ENCODE measurements at regions not wholly inside any gene's neighbourhood (a gene's known extent, or its start where the extent isn't known, plus 50 kb on each side); places are given as distances from the start of the nearest gene placed in this dataset.

DNA sequence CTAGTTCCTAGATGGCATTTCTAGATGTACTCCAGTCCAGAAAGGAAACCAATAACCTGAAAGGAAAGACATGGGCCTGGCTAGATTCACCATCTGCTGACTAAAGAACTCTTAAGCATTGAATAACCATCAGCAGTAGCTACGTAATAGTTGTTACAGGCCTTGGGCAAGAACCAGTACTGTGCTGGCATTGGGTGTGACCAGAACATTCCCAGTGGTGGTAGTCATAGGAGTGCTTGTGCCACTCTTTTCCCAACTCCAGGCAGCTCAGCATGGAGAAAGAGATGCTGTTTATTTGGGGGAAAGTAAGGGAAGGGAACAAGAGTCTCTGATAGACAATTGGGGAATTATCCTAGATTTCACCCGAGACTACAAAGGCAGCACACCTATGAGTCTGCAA, 333.3 kb downstream of the SLC16A7 start:
- DNase-seq = no peak

DNA sequence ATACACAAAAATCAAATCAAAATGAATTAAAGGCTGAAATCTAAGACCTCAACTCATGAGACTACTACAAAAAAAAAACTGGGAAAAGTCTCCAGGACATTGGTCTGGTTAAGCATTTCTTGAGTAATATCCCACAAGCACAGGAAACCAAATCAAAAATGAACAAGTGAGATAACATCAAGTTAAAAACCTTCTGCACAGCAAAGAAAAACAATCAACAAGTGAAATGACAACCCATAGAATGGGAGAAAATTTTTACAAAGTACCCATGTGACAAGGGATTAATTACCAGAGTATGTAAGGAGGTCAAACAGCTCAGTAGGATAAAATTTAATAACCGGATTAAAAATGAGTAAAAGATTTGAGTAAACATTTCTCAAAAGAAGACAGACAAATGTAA, 338.7 kb downstream of the SLC16A7 start:
- DNase-seq = no peak

DNA sequence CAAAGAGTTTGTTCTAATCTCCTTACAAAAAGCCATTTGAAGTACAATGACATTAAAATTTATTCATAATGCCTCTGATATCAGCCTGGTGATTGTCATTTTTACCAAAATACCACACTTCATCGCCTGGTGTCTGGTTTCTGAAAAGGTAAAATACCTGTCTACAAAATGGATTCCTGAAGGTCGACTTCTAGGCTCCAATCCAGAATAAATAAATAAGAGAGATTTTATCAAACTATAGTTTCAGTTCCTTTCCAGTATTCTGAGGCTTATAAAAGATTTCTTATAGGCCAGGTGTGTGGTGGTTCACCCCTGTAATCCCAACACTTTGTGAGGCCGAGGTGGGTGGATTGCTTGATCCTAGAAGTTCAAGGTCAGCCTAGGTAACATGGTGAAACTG, 340.7 kb downstream of the SLC16A7 start:
- no peak for DNase-seq

DNA sequence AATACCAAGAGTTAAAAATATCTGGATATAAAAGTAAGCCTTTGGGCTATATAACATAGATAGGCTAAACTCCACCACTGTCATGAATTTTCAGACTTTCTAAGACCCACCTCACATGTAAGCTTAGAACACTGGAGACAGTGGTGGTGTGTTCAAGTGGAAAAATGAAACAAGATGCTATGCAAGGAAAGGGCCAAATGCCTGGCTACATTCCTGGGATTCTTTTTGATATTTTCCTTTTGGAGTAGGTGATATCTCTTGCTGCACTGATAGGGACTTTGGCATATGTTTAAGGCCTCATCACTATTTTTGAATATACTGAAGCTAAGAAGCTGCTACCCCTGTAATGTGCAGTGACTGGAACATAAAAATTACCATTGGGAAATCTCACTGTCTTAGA, 341.3 kb downstream of the SLC16A7 start:
- DNase-seq = no peak

DNA sequence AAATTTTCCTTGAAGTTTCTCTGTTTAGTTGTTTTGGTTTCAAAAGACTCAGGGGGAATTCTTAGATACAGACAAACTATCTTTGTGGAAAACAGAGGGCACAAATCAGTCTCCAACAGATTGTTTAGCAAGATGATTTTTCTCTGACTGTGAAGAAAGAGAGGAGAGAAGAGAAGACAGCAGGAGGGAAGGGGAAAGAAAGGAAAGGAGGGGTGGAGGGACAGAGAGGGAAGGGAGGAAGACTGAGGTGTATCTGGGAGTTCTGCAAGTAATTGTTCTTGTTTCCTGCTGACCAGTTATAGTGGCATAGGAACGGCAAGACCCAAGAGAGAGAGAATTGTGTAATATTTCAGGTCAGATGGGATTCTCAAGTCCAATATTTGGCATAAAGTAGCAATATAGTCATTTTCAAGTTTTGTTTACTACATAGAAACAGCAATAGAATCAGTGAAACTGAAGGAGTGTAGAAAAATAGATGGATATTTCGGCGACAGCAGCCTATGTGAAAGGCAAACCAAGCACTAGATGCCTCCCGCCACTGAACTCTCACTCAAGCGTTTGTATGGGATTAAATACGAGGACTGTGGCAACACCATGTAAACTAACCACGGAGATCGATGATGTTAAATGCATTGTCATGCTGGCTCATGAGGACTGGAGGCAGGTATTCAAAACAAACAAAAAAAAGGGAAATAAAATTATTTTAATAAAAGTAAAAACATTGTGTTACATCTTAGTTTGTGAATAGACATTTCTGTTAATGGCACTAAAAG, 342.5 kb downstream of the SLC16A7 start:
- DNase-seq = no peak

DNA sequence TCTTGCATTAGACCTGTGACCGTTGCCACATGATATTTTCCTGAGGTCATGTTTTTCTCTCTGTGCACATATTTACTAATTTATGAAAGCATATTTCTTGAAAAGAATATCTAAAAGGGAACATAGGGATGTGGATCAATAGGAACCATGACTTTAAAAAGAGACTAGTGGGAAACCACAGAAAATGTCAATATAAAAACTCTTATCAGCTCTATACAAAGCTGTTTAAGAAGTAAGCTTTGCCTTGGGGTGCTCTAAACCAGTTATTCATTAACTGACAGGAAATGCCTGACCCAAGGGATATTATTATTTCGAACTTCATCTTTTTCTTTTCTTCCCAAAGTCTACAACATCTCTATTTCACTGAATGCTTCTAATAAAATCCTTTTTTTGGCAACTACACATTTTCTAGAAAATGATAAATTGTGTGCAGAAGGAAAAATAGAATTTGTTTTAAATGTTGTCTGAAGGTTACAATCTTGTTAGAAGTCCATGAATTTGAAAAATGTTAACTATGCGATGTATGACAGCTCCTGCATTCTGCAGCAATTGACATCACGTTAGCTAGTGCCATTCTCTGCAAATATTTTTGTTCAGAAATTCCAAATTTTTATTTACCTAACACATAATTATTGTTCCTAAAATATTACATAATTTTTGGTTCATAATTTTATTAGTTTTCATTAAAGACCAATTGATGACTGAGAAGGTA, 345.0 kb downstream of the SLC16A7 start:
- DNase-seq = no peak

DNA sequence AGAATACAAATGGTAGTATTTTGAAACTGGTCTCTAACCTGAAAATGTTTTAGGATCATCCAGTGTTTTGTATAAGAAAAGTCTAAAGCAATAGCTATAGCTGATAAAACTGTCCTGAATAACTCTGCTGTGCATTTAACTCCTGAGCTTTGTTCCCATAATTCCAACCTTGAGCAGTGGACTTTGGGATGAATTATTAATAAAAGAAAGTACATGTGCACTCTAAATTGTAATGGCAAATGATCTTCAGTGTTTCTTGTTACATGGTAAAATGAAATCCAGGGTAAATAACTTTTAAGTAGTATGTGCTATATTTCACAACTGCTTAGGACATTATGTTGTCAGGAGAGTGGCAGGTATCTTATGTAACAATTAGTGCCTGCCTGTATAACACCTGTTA, 345.6 kb downstream of the SLC16A7 start:
- DNase-seq = no peak

DNA sequence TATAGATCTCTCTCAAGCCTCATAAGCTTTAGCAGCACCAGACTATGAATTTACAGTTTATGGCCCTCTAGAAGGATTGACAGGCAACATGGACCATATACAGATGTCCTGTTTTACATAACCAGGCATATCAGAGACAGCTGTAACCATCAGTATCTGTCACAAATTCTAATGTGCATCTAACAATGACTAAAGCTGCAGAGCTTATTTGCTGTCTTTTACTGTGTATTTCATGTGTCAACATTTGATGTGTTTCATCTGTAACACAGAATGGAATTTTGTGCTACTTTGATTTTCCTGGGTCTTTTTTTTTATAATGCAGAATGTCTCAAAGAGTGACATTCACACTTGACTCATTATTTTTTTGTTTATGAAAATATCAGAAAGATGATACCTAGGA, 348.3 kb downstream of the SLC16A7 start:
- DNase-seq = no peak

DNA sequence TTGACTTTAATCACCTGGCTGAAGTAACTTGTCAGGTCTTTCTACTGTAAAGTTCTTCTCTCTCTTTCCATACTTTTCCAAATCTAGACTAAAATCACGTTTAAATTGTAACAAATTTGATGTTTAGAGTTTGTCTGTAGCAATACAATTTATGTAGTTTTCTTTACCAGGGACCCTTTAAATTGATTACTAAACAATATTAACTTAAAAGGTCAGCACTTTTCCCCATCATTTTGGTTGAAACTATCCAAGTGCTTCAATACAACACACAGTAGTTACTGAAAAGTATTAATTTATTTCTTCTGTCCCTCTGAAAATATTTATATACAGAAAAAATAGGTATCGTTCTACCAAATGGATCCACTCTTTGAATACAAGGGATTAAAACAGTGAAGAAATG, 350.8 kb downstream of the SLC16A7 start:
- DNase-seq = no peak

DNA sequence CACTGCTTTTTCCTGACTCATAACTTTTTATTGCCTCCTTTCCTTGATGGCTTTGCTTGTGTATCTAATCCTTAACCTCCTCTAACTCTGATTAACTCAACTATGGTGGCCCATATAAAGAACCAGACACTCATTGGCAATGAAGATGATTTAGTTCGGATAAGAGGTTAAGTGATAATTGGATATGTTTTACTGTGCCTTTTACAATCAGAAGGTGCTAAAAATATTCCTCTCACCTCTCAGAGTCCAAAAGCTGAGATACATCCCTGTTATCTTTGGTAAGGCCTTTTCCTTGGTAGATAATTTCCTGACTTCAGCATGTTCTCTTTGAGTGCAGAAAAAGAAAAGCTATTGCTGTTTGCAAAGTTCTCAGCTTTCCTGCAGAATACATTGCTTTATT, 367.7 kb downstream of the SLC16A7 start:
- no peak for DNase-seq

DNA sequence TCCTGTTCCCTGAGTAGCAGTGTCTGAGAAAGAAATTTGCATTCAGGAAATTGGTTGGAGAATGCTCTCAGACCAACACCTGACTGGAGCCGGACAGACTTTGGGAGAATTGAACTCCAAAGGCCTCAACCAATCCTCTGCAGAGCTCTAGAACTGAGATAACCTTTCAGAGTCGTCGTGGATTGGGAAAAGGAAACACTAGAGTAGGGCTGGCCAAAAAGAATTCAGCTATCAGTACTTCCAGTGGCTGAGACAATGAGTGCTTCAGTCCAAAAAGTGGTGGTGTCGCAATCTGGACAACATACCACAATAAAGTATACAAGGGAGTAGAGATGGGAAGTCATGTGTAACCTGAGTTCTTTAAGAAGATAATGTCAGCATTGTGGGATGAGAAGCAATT, 377.1 kb downstream of the SLC16A7 start:
- no peak for DNase-seq

DNA sequence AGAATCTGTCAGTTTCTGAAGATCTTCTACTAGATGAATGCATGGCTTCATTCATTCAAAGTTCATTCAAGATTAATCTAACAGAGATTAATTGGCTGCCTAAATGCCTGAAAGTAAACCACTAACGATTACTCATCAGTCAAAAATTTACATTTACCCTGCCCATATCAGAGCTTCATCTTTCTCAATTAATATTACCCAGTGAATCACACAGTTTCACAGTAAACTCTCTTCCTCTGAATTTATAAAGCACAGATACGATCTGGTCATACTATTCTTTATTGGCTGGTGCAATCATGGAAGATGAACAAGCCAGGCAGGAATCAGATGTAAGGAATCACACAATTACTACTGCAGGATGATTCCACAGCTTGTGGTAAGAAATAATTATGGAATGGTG, 377.7 kb downstream of the SLC16A7 start:
- DNase-seq = no peak

DNA sequence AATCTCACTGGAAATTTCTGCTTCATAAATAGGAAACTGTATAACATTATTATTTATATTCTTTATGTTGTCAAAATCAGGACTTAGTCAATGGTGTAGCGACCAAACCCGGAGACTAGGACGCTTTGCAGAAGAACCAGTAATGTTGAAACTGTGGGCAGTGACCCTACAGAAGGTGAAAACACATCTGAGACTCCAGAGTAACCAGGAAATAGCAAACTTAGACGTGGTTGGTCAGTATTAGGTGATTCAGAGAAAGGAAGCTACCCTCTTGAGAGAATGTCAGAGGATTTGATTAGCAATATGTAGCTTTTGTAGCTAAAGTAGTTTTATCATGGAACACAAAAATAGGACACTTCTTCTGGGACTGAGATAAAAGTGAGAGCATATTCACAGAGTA, 381.9 kb downstream of the SLC16A7 start:
- no peak for DNase-seq

DNA sequence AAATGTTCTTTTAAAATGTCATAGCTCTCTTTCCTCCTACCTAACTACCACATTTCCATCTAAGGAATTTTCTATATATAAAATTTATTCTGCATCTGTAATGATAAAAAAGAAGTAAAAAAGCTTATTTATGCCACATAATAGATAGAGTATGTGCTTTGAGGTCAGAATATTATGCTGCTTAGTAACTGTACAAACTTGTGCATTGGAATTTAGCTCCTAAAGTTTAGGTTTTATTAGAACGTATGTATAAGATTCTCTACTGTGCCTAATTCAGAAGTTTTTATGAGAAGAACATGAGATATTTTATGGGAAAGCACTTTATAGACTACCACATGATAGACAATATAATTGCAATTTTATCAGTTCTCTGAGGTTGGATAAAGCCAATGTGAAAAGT, 384.6 kb downstream of the SLC16A7 start:
- DNase-seq = no peak

DNA sequence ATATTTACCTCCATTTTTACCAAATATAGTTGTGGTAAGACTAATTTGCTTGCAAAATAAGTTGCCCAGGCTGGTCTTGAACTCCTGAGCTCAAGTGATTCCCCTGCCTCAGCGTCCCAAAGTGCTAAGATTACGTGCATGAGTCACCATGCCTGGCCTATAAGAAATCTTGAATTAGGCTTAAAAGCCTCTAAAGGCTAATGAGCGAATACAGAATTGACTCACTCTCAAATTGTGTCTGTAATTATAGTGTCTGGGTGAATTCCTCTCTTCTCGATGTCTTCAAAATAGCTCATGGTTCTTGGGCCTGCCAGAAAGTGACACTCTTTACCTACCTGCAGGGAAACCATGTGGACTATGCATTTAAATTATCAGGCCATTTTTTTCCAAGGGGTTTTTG, 403.5 kb downstream of the SLC16A7 start:
- DNase-seq = no peak

DNA sequence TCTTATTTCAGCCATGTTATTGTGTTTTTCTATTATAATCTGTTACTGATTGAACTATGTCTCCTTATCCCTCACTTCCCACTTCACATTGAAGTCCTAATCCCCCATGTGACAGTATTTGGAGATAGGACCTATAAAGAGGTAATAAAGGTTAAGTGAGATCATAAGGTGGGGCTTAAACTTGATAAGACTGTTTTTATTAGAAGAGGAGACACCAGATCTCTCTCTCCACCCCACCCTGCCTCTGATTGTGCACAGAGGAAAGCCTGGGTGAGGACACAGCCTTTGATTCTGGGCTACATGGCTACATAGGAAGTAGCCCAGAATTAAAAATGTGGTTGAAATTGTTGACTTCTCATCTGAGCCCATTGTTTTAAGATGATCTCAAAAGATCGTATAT, 414.7 kb downstream of the SLC16A7 start:
- no peak for DNase-seq

DNA sequence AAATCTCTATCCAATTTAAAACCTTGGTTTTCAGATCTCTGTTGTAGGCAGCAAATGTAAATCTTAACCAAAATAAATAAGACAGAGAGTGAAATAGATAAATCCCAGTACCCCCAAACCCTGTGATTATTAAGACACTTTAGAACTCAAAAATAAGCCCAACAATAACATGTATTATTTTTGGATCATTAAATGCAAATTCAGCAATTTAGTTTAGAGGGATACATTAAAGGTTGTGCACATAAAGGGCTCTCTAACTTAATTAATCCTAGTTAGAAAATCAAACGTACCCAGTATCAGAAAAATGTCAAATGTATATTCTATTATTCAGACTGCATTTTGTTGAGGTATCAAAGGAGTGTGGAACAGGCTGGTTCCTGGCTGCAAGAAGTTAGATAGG, 416.8 kb downstream of the SLC16A7 start:
- no peak for DNase-seq

DNA sequence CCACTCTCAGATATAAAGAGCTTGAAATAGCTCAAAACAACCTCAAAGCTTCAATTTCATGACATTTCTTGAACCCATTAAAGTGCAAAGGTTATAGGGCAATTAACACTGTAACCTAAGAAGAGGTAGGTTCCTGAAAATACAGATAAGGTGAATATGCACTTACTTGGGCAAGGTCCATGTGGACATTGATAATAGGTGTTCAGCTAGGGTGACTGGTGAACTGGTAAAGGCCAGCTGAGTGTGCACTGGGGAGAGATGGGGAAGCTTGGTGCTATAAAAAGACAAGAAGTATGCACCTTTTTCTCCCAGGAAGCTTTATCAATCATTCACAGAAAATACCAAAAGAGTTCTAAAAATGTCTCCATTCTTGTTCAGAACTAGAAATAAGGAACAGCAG, 418.6 kb downstream of the SLC16A7 start:
- no peak for DNase-seq

DNA sequence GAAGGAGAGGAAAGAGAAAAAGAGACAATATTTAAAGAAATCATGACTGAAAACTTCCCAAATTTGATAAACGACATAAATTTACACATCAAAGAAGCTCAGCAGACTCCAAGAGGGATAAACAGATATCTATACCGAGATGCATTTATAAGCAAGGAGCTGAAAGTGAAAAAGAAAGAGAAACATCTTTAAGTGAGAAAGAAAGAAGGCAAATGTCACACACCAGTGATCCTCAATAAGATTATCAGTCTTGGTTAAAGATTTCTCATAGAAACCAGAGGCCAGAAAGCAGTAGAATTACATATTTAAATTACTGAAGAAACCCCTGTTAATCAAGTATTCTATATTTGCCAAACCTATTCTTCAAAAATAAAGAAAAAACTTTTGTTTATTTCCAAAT, 424.2 kb downstream of the SLC16A7 start:
- no peak for DNase-seq

DNA sequence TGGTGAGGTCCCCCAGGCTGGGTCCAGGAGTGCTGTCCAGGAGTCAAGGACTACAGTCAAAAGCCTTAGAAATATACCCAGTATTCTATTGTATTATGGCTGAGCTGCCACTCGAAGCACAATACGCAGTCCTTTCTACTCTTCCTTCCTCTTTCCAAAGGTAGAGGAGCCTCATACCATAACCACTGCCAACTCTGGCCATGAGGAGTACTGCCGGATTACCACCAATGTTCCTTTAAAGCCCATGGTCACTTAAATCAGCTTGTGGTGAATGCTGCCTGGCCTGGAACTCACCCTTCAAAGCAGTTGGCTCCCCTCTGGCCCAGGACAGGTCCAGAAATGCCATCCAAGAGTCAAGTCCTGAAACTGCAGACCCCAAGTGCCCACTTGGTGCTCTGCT, 425.4 kb downstream of the SLC16A7 start:
- DNase-seq = no peak

DNA sequence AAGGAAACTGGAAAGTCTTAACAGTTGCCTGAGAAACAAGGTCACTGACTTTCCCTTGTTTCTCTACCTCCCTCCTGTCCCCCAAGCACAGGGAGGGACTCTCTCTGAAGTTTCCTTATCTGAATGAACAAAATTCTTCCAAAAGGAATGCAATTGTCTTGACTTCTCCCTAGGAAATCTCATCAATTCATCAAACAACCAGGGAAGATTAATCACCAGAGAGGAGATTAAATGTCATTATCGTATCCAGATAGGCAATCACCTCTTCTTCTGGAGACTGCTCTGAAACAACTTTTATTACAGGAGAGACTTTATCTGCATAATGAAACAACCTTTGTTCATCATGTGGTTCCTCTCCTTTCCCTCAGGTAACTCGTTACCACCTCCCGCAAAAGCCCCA, 431.4 kb downstream of the SLC16A7 start:
- no peak for DNase-seq

DNA sequence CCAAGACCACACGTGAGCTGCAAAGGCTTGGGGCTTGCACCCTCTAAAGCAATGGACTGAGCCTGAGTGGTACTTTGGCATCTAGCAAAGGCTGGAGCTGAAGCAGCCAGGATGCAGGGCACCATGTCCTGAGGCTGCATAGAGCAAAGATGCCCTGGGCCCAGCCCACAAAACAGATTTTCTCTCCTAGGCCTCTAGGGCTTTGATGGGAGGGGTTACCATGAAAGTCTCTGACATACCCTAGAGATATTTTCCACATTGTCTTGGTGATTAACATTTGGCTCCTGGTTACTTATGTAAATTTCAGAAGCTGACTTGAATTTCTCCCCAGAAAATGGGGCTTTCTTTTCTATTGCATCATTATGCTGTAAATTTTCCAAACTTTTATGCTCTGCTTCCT, 438.3 kb downstream of the SLC16A7 start:
- DNase-seq = no peak

DNA sequence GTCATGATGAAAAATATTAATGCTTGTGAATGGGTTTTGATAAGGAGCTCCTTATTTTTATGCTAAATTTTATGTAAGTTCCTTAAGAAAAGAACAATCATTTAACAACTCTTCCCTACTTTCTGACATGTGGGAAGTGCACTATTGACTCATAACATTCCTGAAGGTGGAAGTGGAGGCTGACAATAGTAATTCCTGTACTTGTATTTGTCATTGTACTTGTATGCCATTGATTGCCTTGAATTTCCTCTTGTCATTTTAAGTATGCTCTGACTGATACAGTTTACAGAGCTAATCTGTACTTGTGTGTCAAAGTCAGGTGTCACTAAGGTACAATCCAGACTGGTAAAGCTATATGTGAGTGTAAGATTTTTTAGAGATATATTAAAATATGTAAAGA, 440.0 kb downstream of the SLC16A7 start:
- no peak for DNase-seq

DNA sequence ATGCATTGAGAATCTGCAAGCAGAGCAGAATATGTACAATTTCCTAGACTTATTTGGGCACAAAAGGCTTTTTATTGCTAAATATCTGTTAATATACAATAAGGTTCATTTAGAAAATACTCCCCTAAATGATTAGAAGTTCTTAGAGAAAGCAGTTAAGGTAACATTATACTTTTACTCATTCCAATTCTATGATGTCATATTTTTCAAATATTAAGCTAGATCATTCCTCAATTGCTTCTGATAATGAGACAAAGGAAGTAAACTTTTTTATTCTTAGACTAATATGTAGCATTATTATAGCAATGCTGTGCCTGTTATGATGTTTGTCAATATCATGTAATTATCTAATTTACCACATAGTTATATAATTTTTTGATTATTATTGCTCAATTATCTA, 447.0 kb downstream of the SLC16A7 start:
- no peak for DNase-seq

DNA sequence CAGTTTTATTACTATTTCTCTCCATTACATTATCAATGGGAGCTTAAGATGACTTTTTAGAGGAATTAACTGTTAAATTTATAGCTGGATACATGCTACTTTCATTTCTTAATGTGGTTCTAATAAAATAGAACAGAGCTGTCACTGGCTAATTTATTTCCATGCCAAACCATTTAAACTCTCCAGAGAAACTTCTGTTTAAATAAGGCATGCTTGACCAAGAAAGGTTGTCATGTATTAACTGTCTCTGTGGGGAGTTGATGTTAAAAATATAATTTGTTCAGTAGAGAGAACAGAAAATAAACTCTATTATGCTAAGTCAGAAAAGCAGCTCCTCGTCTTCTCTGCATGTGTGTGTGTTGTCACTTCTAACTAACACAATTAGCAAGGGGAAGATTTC, 447.4 kb downstream of the SLC16A7 start:
- no peak for DNase-seq
